Neural progenitor cell (in vitro differentiated cells): ENCODE measurements at regions not wholly inside any gene's neighbourhood (a gene's known extent, or its start where the extent isn't known, plus 50 kb on each side); places are given as distances from the start of the nearest gene placed in this dataset.

Experiments
- CTCF ChIP-seq: fragments of 200-600 bp; sonication (generic); IDR thresholded peaks from 2 replicates; pipeline ENCODE4 v1.5.1; 2017; ENCODE audit warnings: antibody characterized with exemption, mild to moderate bottlenecking
- EZH2 ChIP-seq: fragments of 200-600 bp; sonication (generic); IDR thresholded peaks from 2 replicates; pipeline ENCODE4 v1.6.1; 2017; ENCODE audit warnings: antibody characterized with exemption, mild to moderate bottlenecking, moderate library complexity
- EZH2phosphoT487 ChIP-seq: fragments of 200-600 bp; sonication (generic); IDR thresholded peaks from 2 replicates; pipeline ENCODE4 v1.6.1; 2017; ENCODE audit warnings: antibody characterized with exemption

GRCh38 chr7:48872548-48872947 lies 51.8 kb upstream of the CDC14C start:
- TF ChIP-seq CTCF, result no peak
- no peak for TF ChIP-seq EZH2
- no peak for TF ChIP-seq EZH2phosphoT487
